ENCODE measurements at regions not wholly inside any gene's neighbourhood (a gene's known extent, or its start where the extent isn't known, plus 50 kb on each side); places are given as distances from the start of the nearest gene placed in this dataset.

DNA sequence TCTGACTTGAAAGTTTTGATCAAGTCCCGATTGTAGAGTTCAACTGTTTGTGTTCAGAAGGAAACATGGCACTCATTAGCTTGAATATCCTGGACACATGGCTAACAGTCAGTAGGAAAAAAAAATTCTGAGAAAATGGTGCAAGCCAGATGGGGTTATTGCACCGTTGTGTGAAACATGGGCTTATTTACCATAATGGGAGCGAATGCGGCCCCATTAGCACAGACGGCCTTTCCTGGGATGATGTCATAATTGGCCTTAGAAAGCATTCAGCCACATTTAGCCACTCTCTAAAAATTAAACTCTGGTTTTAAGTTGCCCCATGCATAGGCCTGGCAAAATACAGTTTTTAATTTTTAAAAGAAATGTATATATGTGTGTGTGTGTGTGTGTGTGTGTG, 112.1 kb downstream of the IRX2 start:
- Mint-ChIP-seq H3K9me3 (ENCODE audit: unreplicated experiment) (peaks cover 7% of the 10 kb centered on the region), H3K36me3 (ENCODE audit: unreplicated experiment) (no peaks in the 10 kb centered on the region), H3K27ac (ENCODE audit: unreplicated experiment) (peak overlapping the region; percentile 95), H3K4me1 (ENCODE audit: low read depth, unreplicated experiment) (peaks cover 21% of the 10 kb centered on the region), H3K4me3 (ENCODE audit: unreplicated experiment) (no peak overlapping the region), H3K27me3 (ENCODE audit: unreplicated experiment) (no peaks in the 10 kb centered on the region)
- peak; percentile 29 for DNase-seq
- TF ChIP-seq, protein P1, sequence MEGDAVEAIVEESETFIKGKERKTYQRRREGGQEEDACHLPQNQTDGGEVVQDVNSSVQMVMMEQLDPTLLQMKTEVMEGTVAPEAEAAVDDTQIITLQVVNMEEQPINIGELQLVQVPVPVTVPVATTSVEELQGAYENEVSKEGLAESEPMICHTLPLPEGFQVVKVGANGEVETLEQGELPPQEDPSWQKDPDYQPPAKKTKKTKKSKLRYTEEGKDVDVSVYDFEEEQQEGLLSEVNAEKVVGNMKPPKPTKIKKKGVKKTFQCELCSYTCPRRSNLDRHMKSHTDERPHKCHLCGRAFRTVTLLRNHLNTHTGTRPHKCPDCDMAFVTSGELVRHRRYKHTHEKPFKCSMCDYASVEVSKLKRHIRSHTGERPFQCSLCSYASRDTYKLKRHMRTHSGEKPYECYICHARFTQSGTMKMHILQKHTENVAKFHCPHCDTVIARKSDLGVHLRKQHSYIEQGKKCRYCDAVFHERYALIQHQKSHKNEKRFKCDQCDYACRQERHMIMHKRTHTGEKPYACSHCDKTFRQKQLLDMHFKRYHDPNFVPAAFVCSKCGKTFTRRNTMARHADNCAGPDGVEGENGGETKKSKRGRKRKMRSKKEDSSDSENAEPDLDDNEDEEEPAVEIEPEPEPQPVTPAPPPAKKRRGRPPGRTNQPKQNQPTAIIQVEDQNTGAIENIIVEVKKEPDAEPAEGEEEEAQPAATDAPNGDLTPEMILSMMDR (IDR thresholded peaks at IDR 0.05; ENCODE audit: partially characterized antibody, unreplicated experiment) = no peak

DNA sequence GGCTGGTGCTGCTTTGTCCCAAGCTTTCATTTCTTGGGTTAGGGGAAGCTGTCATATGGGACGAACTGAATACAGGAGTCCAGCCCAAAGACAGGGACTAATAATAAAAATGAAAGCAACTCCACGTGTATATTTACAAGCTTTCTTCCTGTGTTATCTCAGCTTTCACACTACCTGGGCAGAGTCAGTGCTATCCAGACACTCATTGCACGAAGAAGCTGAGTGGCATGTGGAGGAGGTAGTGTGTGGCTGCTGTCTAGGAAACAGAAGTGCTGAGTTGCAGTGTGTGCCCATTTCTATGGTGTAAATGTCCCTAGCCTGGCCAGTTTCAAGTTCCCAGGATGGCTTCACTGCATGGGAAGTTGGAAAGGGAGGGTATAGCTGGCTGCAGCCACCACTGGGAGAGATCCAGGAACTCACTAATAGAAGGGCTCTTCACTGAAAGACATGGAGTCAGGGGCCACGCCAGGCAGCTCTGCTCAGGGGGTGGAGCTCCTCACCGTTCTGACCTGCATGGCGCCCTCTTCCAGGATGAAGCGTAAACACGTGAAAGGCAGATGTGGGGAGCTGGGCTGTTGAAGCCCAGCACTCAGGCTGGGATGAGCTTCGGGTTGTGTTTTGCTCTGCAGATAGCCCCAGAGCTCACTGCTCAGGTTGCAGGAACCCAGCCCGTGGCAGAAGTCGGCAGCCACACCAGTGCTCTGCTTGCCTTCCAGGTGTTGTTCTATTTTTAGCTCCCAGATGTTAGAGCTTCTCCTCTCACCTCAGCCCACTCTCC, 116.9 kb downstream of the IRX2 start:
- peaks cover 2% of the 10 kb centered on the region for H3K9me3 Mint-ChIP-seq (ENCODE audit: unreplicated experiment)
- H3K36me3 Mint-ChIP-seq (ENCODE audit: unreplicated experiment) = no peaks in the 10 kb centered on the region
- no peak for DNase-seq
- no peak overlapping the region for H3K27ac Mint-ChIP-seq (ENCODE audit: unreplicated experiment)
- no peak overlapping the region for H3K4me3 Mint-ChIP-seq (ENCODE audit: unreplicated experiment)
- TF ChIP-seq, protein P1 (IDR thresholded peaks at IDR 0.05; ENCODE audit: partially characterized antibody, unreplicated experiment) = no peak
- H3K27me3 Mint-ChIP-seq (ENCODE audit: unreplicated experiment) = no peaks in the 10 kb centered on the region
- H3K4me1 Mint-ChIP-seq (ENCODE audit: low read depth, unreplicated experiment) = peaks cover 22% of the 10 kb centered on the region

DNA sequence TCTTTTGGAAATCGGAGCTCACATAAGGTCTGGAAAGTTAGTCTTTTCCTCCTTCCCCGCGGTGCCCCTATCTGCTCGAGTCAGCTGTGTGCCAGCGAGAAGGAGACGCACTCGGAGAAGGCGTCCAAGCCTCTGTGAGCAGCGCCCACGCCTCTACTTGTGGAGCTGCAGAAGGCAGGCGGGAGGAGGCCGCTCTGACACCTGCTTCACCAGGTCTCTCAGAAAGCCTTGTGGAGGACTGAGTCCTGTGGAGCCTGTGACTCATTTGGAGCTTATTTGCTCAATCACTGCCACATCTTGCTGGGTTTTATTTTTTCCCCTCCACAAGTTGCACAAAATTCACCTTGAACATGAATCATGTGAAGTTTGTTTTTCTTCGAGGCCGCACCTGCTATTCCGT, 117.5 kb downstream of the IRX2 start:
- TF ChIP-seq, protein P1 (IDR thresholded peaks at IDR 0.05; ENCODE audit: partially characterized antibody, unreplicated experiment) = no peak
- Mint-ChIP-seq H3K36me3 (ENCODE audit: unreplicated experiment) (no peaks in the 10 kb centered on the region), H3K4me1 (ENCODE audit: low read depth, unreplicated experiment) (peaks cover 19% of the 10 kb centered on the region), H3K4me3 (ENCODE audit: unreplicated experiment) (no peak overlapping the region), H3K27ac (ENCODE audit: unreplicated experiment) (no peak overlapping the region), H3K9me3 (ENCODE audit: unreplicated experiment) (peaks cover 2% of the 10 kb centered on the region), H3K27me3 (ENCODE audit: unreplicated experiment) (no peaks in the 10 kb centered on the region)
- no peak for DNase-seq

DNA sequence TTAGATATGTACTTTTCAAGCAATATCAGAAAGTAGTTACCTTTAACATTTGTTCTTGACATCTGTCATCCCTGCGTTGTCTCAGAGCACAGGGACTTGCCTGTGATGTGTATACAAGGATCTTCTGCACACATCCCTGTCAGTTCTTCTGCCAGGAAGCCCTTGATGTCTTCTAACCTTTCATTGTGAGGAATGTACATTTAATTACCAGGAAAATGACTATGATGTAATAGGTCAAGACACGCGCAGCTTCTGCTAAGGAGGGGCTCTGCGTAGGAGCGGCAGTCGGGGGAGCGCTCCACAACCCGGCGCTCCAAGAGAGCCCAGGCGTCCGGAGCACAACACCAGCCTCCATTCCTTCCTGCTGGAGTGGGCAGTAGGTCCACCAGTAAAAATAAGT, 119.7 kb downstream of the IRX2 start:
- Mint-ChIP-seq H3K4me1 (ENCODE audit: low read depth, unreplicated experiment) (peaks cover 13% of the 10 kb centered on the region), H3K4me3 (ENCODE audit: unreplicated experiment) (no peak overlapping the region), H3K9me3 (ENCODE audit: unreplicated experiment) (peaks cover 4% of the 10 kb centered on the region)

DNA sequence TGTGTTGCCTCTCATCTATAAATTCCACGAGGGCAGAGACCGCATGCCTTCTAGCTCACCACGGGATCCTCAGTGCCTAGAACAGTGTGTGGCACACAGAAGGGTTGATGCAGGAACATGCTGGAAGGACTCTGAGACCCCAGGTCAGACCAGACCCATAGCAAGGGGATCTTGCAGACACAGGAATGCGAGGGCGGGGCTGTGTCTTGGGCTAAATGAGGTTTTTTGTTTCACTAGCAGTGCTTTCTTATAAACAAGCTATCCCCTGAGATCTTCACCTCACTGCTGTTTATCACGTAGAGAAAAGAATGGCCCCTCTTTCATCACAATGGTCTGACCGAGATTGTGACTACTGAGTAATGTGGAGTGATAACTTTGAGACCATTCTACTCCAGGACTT, 122.4 kb downstream of the IRX2 start:
- Mint-ChIP-seq H3K27ac (ENCODE audit: unreplicated experiment) (no peak overlapping the region), H3K36me3 (ENCODE audit: unreplicated experiment) (peaks cover 5% of the 10 kb centered on the region), H3K4me1 (ENCODE audit: low read depth, unreplicated experiment) (peaks cover 13% of the 10 kb centered on the region), H3K27me3 (ENCODE audit: unreplicated experiment) (peaks cover 6% of the 10 kb centered on the region), H3K4me3 (ENCODE audit: unreplicated experiment) (no peak overlapping the region), H3K9me3 (ENCODE audit: unreplicated experiment) (peaks cover 2% of the 10 kb centered on the region)
- TF ChIP-seq, protein P1 (IDR thresholded peaks at IDR 0.05; ENCODE audit: partially characterized antibody, unreplicated experiment) = no peak
- no peak for DNase-seq

More for the DNA sequence above, 119.7 kb downstream of the IRX2 start:
- Mint-ChIP-seq H3K36me3 (ENCODE audit: unreplicated experiment) (peaks cover 4% of the 10 kb centered on the region), H3K27ac (ENCODE audit: unreplicated experiment) (no peak overlapping the region), H3K27me3 (ENCODE audit: unreplicated experiment) (peaks cover 6% of the 10 kb centered on the region)
- TF ChIP-seq, protein P1 (IDR thresholded peaks at IDR 0.05; ENCODE audit: partially characterized antibody, unreplicated experiment) = no peak
- DNase-seq = no peak

All from glutamatergic neuron (in vitro differentiated cells).